ENCODE measurements at regions not wholly inside any gene's neighbourhood (a gene's known extent, or its start where the extent isn't known, plus 50 kb on each side); places are given as distances from the start of the nearest gene placed in this dataset.
"Not testable (repeated sequence)": the region's sequence is repeated elsewhere in the genome, so short reads cannot be mapped to it uniquely, and the experiment has no call there.

DNA sequence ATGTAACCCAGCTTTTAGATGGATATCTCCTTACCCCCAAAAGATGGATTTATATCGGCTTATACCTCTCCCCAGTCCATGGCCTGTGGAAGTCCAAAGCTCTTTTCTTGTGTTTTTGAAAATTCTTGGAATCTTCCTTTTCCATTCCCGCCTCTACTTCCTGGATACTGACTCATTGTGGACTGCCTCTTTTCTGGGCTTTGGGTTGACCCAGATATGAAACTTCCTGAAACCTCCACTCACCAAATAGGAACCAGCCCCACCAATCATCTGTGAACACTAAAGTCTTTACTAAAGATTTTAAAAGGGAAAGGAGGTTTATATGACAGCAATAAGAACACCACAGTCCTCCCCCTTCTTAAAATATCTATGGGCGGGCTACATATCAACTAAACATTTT is 163.4 kb upstream of the SYN3 start:
- DNase-seq = no peak

DNA sequence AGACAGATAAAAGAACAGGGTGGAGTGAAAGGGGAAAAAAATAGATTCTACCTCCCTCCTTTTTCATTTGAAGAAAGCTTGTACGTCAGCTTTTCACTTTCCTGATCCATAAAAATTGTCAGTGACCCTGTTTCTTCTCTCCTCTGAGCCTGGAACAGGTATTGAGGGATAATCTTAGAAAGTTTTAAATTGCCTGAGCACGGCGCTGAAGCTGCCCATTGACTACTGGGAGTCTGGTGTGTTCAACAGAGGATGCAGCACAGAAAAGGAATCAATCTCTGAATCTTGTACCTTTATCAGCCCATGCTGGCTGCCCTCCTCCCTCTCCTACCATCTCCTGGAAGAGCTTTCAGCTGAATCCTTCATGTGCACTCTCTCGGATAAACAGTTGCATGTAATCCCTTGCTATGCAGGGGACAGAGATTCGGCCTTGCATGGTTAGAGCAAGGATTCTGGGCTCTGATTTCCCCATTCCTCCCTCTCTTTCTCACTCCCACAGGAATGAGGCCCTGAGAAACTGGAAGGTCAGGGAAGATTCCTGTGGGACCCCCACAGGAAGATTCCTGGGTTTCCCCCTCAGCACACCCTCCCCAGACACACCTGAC is 162.4 kb upstream of the SYN3 start:
- no peak for DNase-seq

DNA sequence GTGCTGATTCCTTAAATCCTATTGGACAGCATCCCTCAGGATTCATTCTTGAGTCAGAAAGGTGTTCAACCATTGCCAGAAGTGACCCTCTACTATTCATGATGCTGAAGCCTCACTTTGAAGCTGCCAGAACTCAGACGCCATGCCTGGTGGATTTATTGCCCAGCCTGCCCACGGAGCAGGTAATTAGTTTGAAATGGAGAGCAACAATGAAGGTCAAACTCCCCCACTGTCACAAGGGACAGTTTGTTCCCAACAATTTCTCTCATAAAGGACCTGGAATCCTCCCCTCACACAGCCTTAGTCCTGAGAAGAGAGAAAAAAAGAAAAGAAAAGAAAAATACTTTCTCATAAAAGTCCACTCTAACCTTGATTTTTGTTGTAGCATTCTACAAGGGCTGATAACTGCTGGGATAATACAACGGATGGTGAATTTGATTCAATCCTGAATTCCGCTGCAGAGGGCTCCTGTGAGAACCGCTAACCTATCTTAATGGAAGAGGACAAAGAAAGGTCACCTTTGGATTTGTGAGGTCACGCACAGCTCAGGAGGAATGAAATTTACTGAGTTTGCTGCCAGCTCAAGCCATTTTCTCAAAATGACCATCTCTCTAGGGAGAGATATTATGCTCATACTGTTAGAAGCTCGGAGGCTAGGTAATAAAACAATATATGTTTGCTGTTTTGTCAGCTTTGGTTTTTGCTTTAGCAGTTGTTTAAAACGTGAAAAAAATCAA is 161.6 kb upstream of the SYN3 start:
- DNase-seq = no peak

DNA sequence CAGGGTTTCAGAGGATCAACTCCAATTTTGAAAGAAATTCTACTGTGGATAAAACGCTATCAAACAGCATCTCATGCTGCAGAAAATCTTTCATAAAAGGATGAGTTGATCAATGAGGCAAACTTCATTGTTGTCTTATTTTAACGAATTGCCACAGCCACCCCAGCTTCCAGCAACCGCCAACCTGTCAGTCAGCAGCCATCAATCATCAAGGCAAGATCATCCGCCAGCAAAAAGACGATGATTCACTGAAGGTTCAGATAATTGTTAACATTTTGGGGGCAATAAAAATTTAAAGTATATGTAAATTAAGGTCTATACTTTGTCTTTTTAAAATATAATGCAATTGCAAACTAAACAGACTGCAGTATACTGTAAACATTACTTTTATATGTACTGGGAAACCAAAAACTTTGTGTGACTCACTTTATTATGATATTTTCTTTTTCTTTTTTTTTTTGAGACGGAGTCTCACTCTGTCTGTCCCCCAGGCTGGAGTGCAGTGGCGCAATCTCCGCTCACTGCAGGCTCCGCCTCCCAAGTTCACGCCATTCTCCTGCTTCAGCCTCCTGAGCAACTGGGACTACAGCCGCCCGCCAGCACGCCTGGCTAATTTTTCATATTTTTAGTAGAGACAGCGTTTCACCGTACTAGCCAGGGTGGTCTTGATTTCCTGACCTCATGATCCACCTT is 155.3 kb upstream of the SYN3 start:
- no peak for DNase-seq

DNA sequence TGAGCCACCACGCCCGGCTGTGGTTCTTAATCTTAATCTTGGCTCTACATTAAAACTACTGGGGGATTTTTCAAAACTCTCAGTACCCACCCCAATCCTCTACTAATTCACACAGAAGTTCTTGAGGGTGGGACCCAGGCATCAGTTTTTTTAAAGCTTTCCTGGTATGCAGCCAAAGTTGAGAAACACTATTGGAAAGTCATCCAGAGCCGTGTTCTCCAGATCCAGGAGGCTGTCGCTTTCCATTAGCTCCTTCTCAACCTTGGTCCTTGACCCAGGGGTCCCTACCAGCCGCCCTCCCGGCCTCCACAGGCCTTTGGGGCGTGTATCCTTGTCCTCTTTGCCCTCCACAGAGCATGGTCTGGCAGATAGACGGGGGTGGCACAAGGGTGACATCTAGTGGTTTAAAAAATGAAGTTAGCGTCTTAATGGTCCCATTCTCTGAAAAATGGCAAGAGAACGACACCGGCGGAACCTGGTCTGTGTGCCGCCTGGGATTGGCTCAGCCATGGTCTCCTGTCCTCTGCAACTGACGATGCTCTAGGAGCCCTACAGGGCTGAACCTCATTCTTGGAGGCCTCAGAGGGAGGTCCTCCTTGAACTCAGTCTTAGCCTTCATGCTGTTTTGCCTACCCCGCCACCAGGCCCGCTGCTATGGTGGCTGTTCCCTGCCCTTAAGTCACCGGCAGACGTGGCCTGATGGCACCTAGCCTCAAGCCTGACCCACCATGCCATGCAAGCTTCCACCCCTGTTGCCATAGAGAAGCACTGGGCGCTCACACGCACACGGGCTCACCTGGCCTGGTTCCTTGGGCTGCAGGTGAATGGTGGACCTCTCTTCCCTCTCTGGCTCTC is 152.0 kb upstream of the SYN3 start:
- DNase-seq = peak; percentile 30 to 33

DNA sequence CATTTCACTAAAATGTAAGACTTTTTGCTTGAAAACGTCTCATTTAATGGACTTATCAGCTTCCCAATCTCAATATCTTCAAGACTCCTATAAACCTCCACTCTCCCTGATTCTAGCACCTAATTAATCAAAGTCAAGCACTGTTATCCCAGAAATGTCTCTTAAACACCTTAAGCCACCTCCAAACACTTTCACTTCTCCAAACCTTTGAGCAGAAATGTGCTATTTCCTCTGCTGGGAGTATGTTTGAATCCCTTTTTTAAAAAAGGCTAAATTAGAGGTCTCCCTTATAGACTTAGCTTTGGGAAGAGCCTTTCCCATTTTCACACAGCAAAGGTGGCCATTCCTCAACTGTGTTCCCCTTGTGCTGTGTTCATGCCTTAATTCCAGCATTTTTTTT is 146.2 kb upstream of the SYN3 start:
- DNase-seq = no peak

DNA sequence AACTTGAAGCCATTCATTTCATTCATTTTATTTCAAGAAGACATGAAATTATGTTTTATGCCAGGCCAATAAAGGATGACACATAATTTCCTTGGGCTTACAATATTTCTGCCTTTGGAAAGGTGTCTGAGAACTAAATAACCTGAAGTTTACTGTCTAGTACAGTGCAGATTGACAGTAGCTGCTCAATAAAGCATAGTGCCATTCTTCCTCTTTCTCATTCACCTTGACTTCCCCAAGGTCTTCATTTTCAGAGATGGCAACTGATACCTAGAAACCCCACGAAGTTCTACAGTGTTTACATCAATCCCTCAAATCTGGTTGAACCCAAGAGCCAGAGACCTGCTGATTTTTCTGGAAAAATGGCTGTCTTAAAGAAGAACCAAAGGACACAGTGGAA is 144.3 kb upstream of the SYN3 start:
- no peak for DNase-seq

DNA sequence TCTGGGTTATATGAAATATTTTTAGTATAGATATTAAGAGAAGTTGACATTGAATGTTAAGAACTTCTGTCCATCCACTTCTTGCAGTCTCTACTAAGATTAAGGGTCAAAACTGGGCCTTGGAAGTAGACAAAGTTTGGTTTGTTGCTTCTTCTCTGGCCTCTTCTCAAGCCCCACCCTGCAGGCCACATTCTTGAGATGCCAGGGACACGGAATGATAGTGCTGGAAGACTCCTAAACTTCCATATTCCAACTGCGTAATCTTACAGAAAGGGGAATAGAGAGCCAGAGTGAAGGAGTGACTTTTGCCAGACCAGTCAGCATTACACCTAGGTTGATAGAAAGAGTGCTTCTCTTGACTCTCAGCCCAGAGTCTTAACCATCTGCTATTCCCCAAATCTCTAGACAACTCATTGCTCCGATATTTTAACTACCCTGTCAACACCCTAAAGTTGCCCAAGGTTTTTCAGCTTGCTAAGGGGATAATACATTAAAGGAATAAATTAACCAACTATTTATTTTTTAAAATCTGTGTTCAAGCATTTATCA is 136.4 kb upstream of the SYN3 start:
- no peak for DNase-seq

DNA sequence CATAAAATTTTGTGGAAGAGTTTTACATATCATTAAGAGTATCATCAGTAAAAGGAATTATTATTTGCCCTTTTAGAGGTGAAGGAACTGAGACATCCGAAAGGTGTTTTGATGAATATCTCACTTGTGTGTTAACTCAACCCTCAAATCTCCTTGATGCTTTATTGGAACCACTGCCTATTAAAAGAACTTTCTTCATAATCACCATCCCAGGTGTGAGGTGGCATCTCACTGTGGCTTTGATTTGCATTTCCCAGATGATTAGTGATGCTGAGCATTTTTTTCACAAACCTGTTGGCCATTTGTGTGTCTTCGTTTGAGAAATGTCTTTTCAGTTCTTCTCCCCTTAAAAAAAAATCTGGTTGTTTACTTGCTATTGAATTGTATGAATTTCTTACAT is 134.0 kb upstream of the SYN3 start:
- no peak for DNase-seq

DNA sequence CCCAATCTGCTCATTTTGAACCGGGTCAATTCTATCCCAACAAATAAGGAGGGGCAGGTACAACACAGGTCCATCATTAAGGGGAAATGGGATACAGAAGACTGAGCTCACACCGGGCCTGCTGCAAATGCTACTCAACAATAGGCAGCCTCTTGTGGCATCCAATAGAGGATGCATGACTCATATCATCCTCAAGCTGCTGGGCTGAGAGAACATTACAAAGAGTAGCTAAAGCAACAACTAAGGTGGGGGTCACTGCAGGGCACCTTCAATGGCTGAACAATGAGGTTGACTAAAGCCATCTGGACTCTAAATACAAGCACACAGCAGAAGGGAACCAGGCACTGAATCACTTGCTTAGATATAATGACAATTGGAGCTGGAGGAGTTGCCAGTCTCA is 130.1 kb upstream of the SYN3 start:
- no peak for DNase-seq

DNA sequence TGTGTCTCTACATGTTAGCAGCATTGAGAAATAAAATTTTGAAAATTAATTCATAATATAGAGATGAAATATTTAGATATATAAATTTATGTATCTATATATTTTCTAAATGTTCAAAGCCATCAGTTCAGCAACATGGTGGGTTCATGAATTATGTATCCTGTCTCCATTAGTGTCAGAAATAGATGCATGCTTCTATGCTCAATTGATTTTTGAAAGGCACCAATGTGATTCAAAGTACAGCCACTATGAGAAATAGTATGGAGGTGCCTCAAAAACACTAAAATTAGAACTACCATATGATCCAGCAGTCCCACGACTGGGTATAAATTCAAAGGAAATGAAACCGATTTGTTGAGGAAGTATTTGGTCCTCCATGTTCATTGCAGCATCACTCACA is 128.6 kb upstream of the SYN3 start:
- DNase-seq = no peak

DNA sequence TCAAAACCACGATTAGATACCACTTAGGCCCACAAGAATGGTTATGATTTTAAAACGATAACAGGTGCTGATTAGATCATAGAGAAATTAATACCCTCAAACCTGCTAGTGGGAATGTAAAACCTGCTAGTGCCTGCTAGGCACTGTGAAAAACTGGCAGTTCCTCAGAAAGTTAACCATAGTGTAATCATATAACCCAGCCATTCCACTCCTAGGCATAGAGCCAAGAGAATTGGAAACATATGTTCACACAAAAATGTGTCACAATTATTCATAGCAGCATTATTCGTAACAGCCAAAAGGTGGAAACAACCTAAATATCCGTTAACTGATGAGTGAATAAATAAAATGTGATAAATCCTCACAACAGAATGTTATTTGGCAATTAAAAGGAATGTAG is 122.2 kb upstream of the SYN3 start:
- DNase-seq = no peak

DNA sequence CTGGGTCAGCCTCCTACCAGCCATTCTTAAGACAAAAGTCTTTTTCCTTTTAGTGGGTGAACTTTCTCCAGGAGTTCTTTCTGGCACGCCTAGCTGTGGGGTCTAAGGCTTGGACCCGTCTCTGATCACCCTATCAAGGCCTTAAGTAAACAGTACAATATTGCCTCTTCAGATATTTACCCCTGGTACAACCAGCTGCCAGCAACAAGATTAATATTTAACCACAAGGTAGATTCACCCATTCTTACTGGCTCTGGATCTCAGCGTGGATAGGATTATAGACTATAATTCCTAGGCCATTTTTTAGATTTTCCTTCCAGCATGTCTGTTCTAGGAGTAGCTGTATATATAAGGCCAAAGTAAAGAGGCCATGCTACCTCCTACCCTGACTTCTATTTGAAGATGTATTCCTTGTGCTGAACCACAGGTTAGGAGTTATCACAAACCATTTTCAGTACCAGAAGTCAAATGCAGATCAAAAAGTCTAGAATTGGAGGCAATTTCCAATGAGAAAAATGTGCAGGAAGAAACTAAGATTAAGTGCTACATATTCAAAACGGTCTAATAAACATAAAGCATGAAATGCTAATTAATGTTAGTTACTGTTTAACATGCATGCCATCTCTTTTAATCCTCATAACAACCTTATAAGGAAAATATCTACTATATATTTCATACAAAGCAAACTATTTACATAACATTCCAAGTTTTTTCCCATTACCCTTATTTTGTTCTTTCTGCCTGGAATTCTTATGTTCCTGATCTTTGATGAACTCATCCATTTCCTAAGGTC is 110.0 kb upstream of the SYN3 start:
- no peak for DNase-seq

DNA sequence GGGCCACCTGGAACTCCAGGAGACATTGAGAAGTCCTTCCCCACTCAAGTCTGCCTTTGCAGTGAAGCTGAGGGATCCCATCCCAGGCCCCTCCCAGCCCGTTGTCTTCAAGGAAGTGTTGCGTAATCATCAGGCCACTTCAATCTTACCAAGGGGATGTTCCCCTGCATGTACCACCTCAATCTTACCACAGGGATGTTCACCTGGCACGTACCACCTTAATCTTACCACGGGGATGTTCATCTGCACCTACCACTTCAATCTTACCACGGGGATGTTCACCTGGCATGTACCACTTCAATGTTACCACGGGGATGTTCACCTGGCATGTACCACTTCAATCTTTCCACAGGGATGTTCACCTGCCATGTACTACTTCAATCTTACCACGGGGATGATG is 108.0 kb upstream of the SYN3 start:
- no peak for DNase-seq

DNA sequence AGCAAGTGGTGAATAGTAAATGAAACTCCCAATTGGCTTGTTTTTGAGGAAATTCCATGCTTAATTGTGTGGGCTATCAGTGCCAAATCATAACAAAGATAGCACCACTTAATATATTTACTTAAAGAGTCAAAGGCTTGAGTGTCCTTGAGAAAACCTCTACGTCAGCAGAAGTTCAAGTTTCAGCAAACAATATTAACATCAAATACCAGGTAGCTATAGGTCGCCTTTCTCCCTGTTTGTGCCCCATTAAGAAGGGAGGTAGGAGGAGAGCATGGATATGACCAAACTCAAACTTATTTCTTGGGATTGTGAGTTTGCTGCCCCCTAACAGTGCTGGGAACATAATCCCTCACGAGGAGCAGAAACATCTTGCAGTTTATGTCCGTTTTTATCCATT is 105.6 kb upstream of the SYN3 start:
- no peak for DNase-seq

DNA sequence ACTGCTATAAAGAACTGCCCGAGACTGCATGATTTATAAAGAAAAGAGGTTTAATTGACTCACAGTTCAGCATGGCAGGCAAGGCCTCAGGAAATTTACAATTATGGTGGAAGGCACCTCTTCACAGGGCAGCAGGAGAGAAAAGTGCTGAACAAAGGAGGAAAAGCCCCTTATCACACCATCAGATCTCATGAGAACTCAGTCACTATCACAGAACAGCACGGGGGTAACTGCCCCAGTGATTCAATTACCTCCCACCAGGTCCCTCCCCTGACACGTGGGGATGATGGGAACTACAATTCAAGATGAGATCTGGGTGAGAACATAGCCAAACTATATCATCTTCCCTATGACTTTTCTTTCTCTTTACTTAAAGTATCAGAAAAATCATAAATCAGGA is 104.0 kb upstream of the SYN3 start:
- no peak for DNase-seq

DNA sequence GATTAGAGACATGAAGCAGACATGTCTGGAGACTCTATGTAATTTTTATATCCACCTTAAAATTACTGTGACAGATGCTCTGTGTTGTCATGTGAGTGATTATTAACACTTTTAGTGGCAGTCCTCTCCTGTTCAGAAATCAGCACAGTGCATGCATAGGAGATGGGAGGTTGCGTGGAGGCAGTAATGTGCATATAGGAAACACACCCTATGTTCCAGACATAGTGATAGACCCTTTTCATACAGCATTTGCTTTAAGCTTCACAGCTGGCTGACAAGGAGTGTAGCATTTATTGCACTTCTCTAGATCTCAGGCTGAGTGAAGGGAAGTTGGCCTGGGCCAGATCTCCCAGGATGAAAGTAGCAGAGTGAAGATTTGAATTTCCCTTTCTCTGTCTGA is 102.3 kb upstream of the SYN3 start:
- DNase-seq = no peak

DNA sequence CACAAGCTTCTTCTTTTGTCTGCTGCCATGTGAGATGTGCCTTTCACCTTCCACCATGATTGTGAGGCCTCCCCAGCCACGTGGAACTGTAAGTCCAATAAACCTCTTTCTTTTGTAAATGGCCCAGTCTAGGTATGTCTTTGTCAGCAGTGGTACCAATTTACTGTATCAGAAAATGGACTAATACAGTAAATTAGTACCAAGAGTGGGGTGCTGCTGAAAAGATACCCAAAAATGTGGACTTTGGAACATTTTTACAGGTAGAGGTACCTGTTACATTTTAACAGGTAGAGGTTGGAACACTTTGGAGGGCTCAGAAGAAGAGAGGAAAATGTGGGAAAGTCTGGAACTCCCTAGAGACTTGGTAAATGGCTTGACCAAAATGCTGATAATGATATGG is 96.8 kb upstream of the SYN3 start:
- not testable (repeated sequence) for DNase-seq

DNA sequence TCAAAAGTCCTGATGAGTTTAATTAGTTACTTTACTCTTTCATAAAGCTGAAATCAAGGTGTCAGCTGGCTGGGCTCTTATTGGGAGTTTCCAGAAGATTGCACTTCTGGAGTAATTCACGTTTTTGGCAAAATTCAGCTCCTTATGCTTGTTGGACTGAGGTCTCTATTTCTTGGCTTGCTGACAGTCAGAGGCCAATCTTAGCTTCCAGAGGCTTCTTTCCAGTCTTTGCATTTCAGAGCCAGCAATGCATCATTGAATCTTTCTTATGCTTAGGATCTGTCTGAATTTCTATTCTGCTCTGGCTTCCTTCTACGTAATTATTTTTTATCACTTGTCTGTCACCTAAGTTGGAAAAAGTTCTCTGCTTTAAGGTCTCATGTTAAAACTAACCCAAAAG is 91.4 kb upstream of the SYN3 start:
- DNase-seq = no peak

DNA sequence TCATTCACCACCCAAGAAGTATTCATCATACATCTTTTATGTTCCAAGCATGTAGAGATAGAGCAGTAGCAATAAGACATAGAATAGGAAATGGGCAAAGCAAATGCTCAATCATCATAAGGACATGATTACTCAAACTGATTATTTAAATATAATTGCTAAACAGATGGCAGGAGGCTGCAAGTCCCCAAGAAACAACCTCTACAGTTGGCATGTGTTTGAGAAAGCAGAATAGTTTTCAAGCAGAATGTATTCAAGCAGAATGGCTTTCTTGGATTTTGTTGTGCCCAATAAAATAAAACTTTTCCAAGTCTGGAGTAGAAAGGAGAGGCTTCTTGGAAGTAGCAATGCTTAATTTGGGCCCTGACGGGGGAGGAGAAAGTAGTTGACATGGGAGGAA is 86.5 kb upstream of the SYN3 start:
- no peak for DNase-seq

DNA sequence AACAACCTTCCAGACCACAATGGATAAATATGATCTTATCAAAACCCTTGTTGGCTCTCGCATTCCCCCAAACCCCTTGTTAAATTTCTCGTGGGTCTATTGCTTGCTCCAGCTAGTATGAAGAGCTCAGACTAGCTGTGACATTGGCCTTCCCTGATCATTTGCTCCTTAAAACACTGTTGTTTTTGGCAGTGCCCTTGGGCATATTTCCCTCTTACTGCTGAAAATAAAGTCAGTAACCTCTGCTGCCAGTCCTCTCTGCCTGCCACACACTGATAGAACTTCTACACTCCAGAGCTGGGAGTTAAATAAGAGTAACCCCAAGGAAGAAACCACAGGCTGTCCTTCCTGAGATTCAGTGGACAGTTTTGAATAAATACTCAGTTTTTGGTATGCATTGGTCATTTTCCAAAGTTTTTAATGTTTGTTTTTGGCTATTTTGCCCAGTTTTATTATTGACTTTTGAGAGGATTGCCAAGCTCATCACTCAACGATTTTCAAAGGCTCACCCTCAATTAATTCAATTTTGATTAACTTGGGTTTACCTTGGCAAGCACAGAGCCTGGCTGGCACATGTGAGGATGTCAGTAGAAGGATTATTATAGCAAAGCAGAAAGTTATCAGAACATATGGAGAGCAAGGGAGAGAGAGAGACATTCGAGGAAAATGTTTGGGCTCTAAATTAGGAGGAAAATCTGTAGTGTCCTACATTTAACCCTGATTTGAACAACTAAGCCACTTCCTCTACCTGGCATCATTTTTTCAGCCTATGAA is 84.3 kb upstream of the SYN3 start:
- no peak for DNase-seq

DNA sequence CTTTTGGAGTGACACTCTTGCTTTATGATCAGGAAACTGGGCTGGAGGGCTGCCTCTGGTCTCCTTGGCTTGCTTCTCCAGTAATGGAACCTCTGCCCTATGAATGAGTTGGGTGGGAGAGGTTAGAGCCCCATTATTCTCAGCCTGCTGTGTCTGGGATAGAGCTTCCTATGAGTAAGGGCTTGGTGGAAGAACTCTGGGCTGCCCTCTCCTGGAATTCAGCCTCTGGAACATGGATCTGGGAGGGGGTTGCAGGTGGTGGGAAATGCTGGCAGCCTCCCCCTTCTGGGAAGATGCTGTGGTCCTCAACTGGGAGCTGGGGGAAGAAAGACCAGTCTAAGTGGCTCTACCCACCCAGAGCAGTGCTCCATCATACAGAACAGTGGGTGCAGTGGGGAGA is 81.8 kb upstream of the SYN3 start:
- no peak for DNase-seq

All from AML-193 (cell line).